LNCaP clone FGC (cell line): ENCODE measurements at regions not wholly inside any gene's neighbourhood (a gene's known extent, or its start where the extent isn't known, plus 50 kb on each side); places are given as distances from the start of the nearest gene placed in this dataset.

Source experiments
- DNase-seq: peaks from one replicate; pipeline ENCODE4 v3.0.0-alpha.2; 2011; ENCODE audit warnings: low read depth
- H3K4me3 ChIP-seq: 2 replicates; pipeline ENCODE4 v1.5.1; 2011; ENCODE audit warnings: mild to moderate bottlenecking, low read depth, low read length, control low read depth
- CTCF ChIP-seq: IDR thresholded peaks from 2 replicates; pipeline ENCODE4 v1.5.1; 2012; ENCODE audit warnings: mild to moderate bottlenecking; ENCODE audit not compliant: control insufficient read depth, insufficient read depth; ENCODE audit errors: extremely low read depth

- DNase-seq = no peak
- no peak for TF ChIP-seq CTCF
- no peak overlapping the region for H3K4me3 ChIP-seq
Observed at GRCh38 chr6:170101281-170102035, 189.4 kb downstream of the DLL1 start.

- TF ChIP-seq CTCF = no peak
- DNase-seq = no peak
Observed at GRCh38 chr6:170100046-170100445, 190.8 kb downstream of the DLL1 start.

GRCh38 chr6:170099387-170099786 lies 191.5 kb downstream of the DLL1 start:
- no peak for TF ChIP-seq CTCF
- no peak overlapping the region for H3K4me3 ChIP-seq
- DNase-seq = no peak

More at GRCh38 chr6:170100046-170100445, 190.8 kb downstream of the DLL1 start:
- H3K4me3 ChIP-seq = no peak overlapping the region

- no peak for TF ChIP-seq CTCF
- no peak overlapping the region for H3K4me3 ChIP-seq
- no peak for DNase-seq
Observed at GRCh38 chr6:170098428-170099170, 192.3 kb downstream of the DLL1 start.

- no peak overlapping the region for H3K4me3 ChIP-seq
- DNase-seq = no peak
- no peak for TF ChIP-seq CTCF
Observed at GRCh38 chr6:170097505-170098427, 193.1 kb downstream of the DLL1 start.

- no peak for DNase-seq
- H3K4me3 ChIP-seq = no peak overlapping the region
- no peak for TF ChIP-seq CTCF
Observed at GRCh38 chr6:170096803-170097504, 193.9 kb downstream of the DLL1 start.
